A549 (cell line): ENCODE measurements at regions not wholly inside any gene's neighbourhood (a gene's known extent, or its start where the extent isn't known, plus 50 kb on each side); places are given as distances from the start of the nearest gene placed in this dataset.
A peak's percentile ranks its signal among the peaks of the same experiment; 100 is the strongest.

Experiments used
- ATAC-seq, 2 experiments: fragments of 200-7000 bp in 1 of 2; fragments of >200 bp in 1 of 2; cut with Nextera tagmentation in 1 of 2; cut with Tn5 transposase in 1 of 2; 3 replicates each; pipeline versions ENCODE4 v1.8.0 to v1.9.1; 2018 to 2020; ENCODE audit warnings: mild to moderate bottlenecking in 1 of 2, moderate library complexity in 1 of 2
- CTCF ChIA-PET: fragments of 300-600 bp; sonication (Branson Sonifier 250); formaldehyde crosslinking; extraction: SDS; loops from one replicate; lab custom pipeline; 2021; ENCODE audit warnings: antibody characterized with exemption, inconsistent platforms; lab: Yijun Ruan, JAX
- POLR2A ChIA-PET: fragments of 350-600 bp; formaldehyde crosslinking; extraction: SDS; loops from one replicate; lab custom pipeline; 2021; ENCODE audit warnings: antibody characterized with exemption, inconsistent platforms; lab: Yijun Ruan, JAX
- DNase-seq, 2 experiments: peaks; one replicate each; pipeline versions ENCODE4 v3.0.0 to v3.0.0-alpha.2; 2011 to 2016; ENCODE audit warnings: low read depth in 1 of 2, low spot score in 1 of 2
- FAIRE-seq: peaks from 2 replicates; lab custom pipeline; 2011; peaks lifted over from hg19 to GRCh38; lab: Jason Lieb, UNC
- H3K27ac ChIP-seq, 2 experiments: fragments of >200 bp; sonication (Bioruptor Twin); formaldehyde crosslinking; 3 replicates each; pipeline ENCODE4 v1.5.1; 2016 to 2017
- H3K4me1 ChIP-seq: fragments of >200 bp; sonication (Bioruptor Twin); formaldehyde crosslinking; 3 replicates; pipeline ENCODE4 v1.6.1; 2016
- H3K4me2 ChIP-seq: fragments of >200 bp; sonication (Bioruptor Twin); formaldehyde crosslinking; 3 replicates; pipeline ENCODE4 v1.6.1; 2016
- H3K4me3 ChIP-seq: fragments of >200 bp; sonication (Bioruptor Twin); formaldehyde crosslinking; 3 replicates; pipeline ENCODE4 v1.5.1; 2016
- H3K9me3 ChIP-seq: fragments of >200 bp; sonication (Bioruptor Twin); formaldehyde crosslinking; 3 replicates; pipeline ENCODE4 v1.6.1; 2016
- ATOH8 ChIP-seq: fragments of 250-450 bp; sonication (Bioruptor Pico); IDR thresholded peaks from 2 replicates; pipeline ENCODE4 v1.5.0; 2020; ENCODE audit warnings: low read depth, mild to moderate bottlenecking, moderate library complexity
- CBX2 ChIP-seq: fragments of 200-600 bp; sonication (generic); IDR thresholded peaks from 2 replicates; pipeline ENCODE4 v1.6.1; 2016; ENCODE audit warnings: low read depth, mild to moderate bottlenecking, borderline replicate concordance
- CBX8 ChIP-seq: fragments of 200-600 bp; sonication (generic); IDR thresholded peaks from 2 replicates; pipeline ENCODE4 v1.6.1; 2016
- CEBPB ChIP-seq, 2 experiments: fragments of >200 bp in 1 of 2; sonication (Bioruptor Twin) in 1 of 2; formaldehyde crosslinking in 1 of 2; IDR thresholded peaks; 2 replicates each; pipeline ENCODE4 v1.6.1; 2012 to 2016
- CHD2 ChIP-seq: fragments of 150-350 bp; IDR thresholded peaks from 2 replicates; pipeline ENCODE4 v1.6.1; 2014; ENCODE audit warnings: low read length; ENCODE audit not compliant: partially characterized antibody
- FOSL2 ChIP-seq, 2 experiments: fragments of 450-650 bp in 1 of 2; fragments of >200 bp in 1 of 2; sonication (Bioruptor Twin) in 1 of 2; formaldehyde crosslinking; IDR thresholded peaks; 2 replicates each; pipeline versions ENCODE4 v1.5.0 to v1.6.1; 2016 to 2020; ENCODE audit warnings: mild to moderate bottlenecking in 1 of 2, moderate library complexity in 1 of 2
- HOXB13 ChIP-seq: fragments of 250-450 bp; sonication (Bioruptor Pico); IDR thresholded peaks from 2 replicates; pipeline ENCODE4 v1.5.0; 2020; ENCODE audit warnings: low read depth, mild to moderate bottlenecking, moderate library complexity
- HOXB5 ChIP-seq: fragments of 250-450 bp; sonication (Bioruptor Pico); IDR thresholded peaks from 2 replicates; pipeline ENCODE4 v1.5.0; 2020; ENCODE audit warnings: mild to moderate bottlenecking, moderate library complexity
- JUN ChIP-seq, 2 experiments: fragments of >200 bp; sonication (Bioruptor Twin); formaldehyde crosslinking; IDR thresholded peaks; 2 replicates in 1 of 2; 3 replicates in 1 of 2; pipeline ENCODE4 v1.6.1; 2016 to 2017
- JUNB ChIP-seq: fragments of >200 bp; sonication (Bioruptor Twin); formaldehyde crosslinking; IDR thresholded peaks from 2 replicates; pipeline ENCODE4 v1.6.1; 2016
- KDM1A ChIP-seq: fragments of 200-600 bp; sonication (generic); IDR thresholded peaks from 2 replicates; pipeline ENCODE4 v1.6.1; 2016; ENCODE audit warnings: low read depth, mild to moderate bottlenecking
- MAFK ChIP-seq: fragments of 450-650 bp; IDR thresholded peaks from 2 replicates; pipeline ENCODE4 v1.6.1; 2014; ENCODE audit not compliant: partially characterized antibody
- MAX ChIP-seq: IDR thresholded peaks from 2 replicates; pipeline ENCODE4 v1.6.1; 2012
- NFE2L2 ChIP-seq: fragments of 150-350 bp; conservative IDR thresholded peaks from 2 replicates; pipeline ENCODE4 v1.6.1; 2014; ENCODE audit warnings: low read length
- NPAS2 ChIP-seq: fragments of 250-450 bp; sonication (Bioruptor Pico); IDR thresholded peaks from 2 replicates; pipeline ENCODE4 v1.8.0; 2022; ENCODE audit warnings: mild to moderate bottlenecking, moderate library complexity, borderline replicate concordance
- NR3C1 ChIP-seq: fragments of >200 bp; sonication (Bioruptor Twin); formaldehyde crosslinking; IDR thresholded peaks from 3 replicates; pipeline ENCODE4 v1.6.1; 2017
- POLR2A ChIP-seq: IDR thresholded peaks from 2 replicates; pipeline ENCODE4 v1.6.1; 2012; ENCODE audit warnings: mild to moderate bottlenecking, low read length
- POLR2AphosphoS2 ChIP-seq: conservative IDR thresholded peaks from 2 replicates; pipeline ENCODE4 v1.6.1; 2012; ENCODE audit warnings: low read length, improper control_type of control experiment, inconsistent platforms
- RARB ChIP-seq: fragments of 250-450 bp; sonication (Bioruptor Pico); IDR thresholded peaks from 2 replicates; pipeline ENCODE4 v1.8.0; 2021; ENCODE audit warnings: mild to moderate bottlenecking, moderate library complexity
- SREBF2 ChIP-seq: fragments of 450-650 bp; IDR thresholded peaks from 2 replicates; pipeline ENCODE4 v1.6.1; 2014; ENCODE audit warnings: mild to moderate bottlenecking, moderate library complexity
- TFCP2L1 ChIP-seq: fragments of 250-450 bp; sonication (Bioruptor Pico); IDR thresholded peaks from 2 replicates; pipeline ENCODE4 v1.5.0; 2021; ENCODE audit warnings: mild to moderate bottlenecking
- ZNF302 ChIP-seq: fragments of 250-450 bp; sonication (Bioruptor Pico); IDR thresholded peaks from 2 replicates; pipeline ENCODE4 v1.9.0; 2021; ENCODE audit warnings: inconsistent platforms, mild to moderate bottlenecking, moderate library complexity
- WGBS: methylation state at CpG from one replicate; pipeline ENCODE4 v1.1.6; 2017; ENCODE audit errors: missing lambda C conversion rate; 5-methylcytosine and 5-hydroxymethylcytosine counted together

- TF ChIP-seq KDM1A = no peak
These were observed 637.8 kb upstream of the ADGRL3 start (continued) for GRCh38 chr4:60562334-60562733.

GRCh38 chr4:60565558-60565957 lies 634.6 kb upstream of the ADGRL3 start:
- POLR2A ChIA-PET = no interaction called here
- Histone ChIP-seq H3K4me2 (no peak overlapping the region), H3K4me1 (no peaks in the 10 kb centered on the region), H3K9me3 (no peaks in the 10 kb centered on the region), H3K27ac (no peak overlapping the region), H3K4me3 (no peak overlapping the region)
- TF ChIP-seq HOXB13 = no peak
- TF ChIP-seq HOXB5 (CRISPR knock-in tag) = no peak
- no peak for TF ChIP-seq FOSL2 (IDR thresholded peaks at IDR 0.05)
- TF ChIP-seq FOSL2 (CRISPR knock-in tag; IDR thresholded peaks at IDR 0.05) = no peak
- no peak for TF ChIP-seq JUN (IDR thresholded peaks at IDR 0.05)
- no peak for TF ChIP-seq JUNB
- TF ChIP-seq POLR2A = no peak
- TF ChIP-seq RARB = no peak
- TF ChIP-seq POLR2AphosphoS2 = no peak
- TF ChIP-seq CBX8 = no peak
- TF ChIP-seq NR3C1 = no peak
- TF ChIP-seq NFE2L2 = no peak
- TF ChIP-seq CHD2 = no peak
- FAIRE-seq (no peak), ATAC-seq (no peak), DNase-seq (no peak)
- 11% methylated on average over 7 of the region's 7 CpGs for WGBS
- CTCF ChIA-PET = no interaction called here

GRCh38 chr4:60575336-60575735 lies 624.8 kb upstream of the ADGRL3 start:
- ATAC-seq = no peak
- no peak for DNase-seq
- H3K27ac ChIP-seq = no peak overlapping the region
- ChIA-PET POLR2A (no interaction called here), CTCF (no interaction called here)
- no peak for FAIRE-seq
- H3K9me3 ChIP-seq = no peaks in the 10 kb centered on the region
- no peaks in the 10 kb centered on the region for H3K4me1 ChIP-seq
- no peak for TF ChIP-seq HOXB5 (CRISPR knock-in tag)
- TF ChIP-seq MAX = no peak
- peak; percentile 39 for TF ChIP-seq MAFK
- no peak overlapping the region for H3K4me3 ChIP-seq
- no peak overlapping the region for H3K4me2 ChIP-seq

GRCh38 chr4:60579335-60579734 lies 620.8 kb upstream of the ADGRL3 start:
- no peak overlapping the region for H3K4me3 ChIP-seq
- CTCF ChIA-PET = no interaction called here
- no peak for TF ChIP-seq ATOH8 (CRISPR knock-in tag)
- no peak for TF ChIP-seq CEBPB (IDR thresholded peaks at IDR 0.05)
- TF ChIP-seq FOSL2 (IDR thresholded peaks at IDR 0.05) = no peak
- no peak for TF ChIP-seq FOSL2 (CRISPR knock-in tag; IDR thresholded peaks at IDR 0.05)
- no peak for TF ChIP-seq TFCP2L1 (CRISPR knock-in tag)
- no peak for TF ChIP-seq SREBF2
- no peak for TF ChIP-seq ZNF302 (CRISPR knock-in tag)
- no peak for TF ChIP-seq NPAS2 (CRISPR knock-in tag)
- no peak for TF ChIP-seq CBX2
- POLR2A ChIA-PET = no interaction called here
- WGBS = 2% methylated on average over 2 of the region's 2 CpGs
- ATAC-seq = no peak
- FAIRE-seq = no peak
- H3K4me2 ChIP-seq = no peak overlapping the region
- H3K9me3 ChIP-seq = no peaks in the 10 kb centered on the region
- no peak for DNase-seq
- no peak overlapping the region for H3K27ac ChIP-seq
- no peaks in the 10 kb centered on the region for H3K4me1 ChIP-seq
